Inflammatory macrophage (primary cell): ENCODE measurements at regions not wholly inside any gene's neighbourhood (a gene's known extent, or its start where the extent isn't known, plus 50 kb on each side); places are given as distances from the start of the nearest gene placed in this dataset.
A peak's percentile ranks its signal among the peaks of the same experiment; 100 is the strongest.

Experiments
- DNase-seq, 2 donors: peaks; one replicate each; pipeline ENCODE4 v3.0.0-alpha.2; 2020 to 2022

DNA sequence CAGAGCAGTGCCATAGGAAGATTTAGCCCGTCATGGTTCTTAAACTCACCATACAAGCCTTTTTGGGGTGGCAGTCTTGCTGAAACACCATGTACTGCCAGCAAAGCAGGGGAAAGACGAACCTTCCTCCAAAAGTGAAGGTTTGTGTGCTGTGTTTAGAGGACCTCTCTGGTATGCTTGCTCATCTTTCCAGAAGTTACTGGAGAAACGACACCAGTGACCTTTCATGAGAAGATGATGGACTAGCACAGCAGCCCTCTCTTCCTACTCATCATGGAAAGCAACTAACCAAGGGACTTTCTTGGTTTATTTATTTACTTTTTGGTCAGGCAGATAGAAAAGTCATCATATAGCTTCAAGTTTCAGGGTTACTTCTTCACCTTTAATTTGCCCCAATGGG lies 247.4 kb downstream of the PTEN start:
- no peak for DNase-seq

GRCh38 chr10:88111294-88111693 lies 247.9 kb downstream of the PTEN start:
- no peak for DNase-seq

DNA sequence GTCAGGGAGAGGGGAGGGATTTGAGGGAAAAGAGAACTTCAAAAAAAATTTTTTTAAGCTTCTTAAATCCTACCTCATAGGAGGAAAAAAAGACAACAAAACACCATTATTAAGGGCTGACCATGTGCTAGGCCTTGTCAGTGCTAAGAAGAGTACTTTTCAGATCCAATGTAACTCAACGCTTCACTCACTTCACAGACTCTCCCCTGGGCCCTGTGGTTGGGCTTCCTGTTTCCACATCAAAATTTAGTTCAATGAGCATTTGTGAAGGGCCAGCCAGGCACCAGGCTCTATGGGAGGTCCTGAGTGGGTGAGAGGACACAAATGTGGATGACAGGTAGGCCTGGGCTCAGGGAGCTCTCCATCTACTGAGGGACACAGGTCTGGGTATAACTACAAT lies 249.8 kb downstream of the PTEN start:
- no peak for DNase-seq

GRCh38 chr10:88113657-88114272 lies 250.3 kb downstream of the PTEN start:
- DNase-seq: no peak

- DNase-seq: peak; percentile 67 to 79
These were observed 250.9 kb downstream of the PTEN start for GRCh38 chr10:88114368-88114767.

GRCh38 chr10:88115407-88115806 lies 252.0 kb downstream of the PTEN start:
- DNase-seq: no peak

GRCh38 chr10:88115968-88116367 lies 252.5 kb downstream of the PTEN start:
- no peak for DNase-seq

GRCh38 chr10:88116481-88116880 lies 253.1 kb downstream of the PTEN start:
- DNase-seq: peak; percentile 29 to 39

GRCh38 chr10:88116971-88117626 lies 253.7 kb downstream of the PTEN start:
- no peak for DNase-seq

DNA sequence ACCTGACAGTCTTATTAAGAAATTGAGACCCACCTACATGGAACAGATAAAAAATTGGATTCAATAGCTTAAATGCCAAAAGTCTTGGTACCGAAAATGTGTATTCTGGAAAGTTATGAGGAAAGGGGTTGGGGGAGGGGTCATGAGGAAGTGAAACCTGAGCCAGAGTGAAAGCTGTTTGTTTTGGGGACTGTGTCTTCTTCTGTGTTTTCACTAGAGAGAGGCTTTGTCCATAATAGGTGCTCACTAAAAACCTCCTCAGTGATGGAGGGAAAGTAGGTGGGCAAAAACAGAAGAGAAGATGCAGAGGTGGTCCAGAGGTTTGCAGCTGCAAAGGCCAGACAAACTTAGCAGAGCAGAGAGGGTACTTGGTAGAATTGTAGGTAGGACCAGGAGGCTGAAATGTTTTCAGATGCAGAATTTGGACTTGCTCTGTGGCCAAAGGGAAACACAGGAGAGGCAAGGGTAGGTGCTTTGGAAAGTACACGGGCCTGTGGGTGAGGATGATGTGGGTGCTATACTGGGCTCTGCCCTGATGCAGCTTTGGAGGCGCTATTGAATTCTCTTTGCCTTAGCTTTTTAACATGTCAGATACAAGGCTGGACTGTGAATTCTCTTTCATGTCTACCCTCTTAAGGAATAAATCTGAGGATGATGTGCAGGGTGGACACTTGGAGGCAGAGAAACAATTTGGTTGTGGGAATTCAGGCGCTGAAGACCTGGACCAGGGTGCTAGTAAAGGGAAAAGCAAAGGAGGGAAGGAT lies 254.6 kb downstream of the PTEN start:
- peak; percentile 40 to 49 for DNase-seq

DNA sequence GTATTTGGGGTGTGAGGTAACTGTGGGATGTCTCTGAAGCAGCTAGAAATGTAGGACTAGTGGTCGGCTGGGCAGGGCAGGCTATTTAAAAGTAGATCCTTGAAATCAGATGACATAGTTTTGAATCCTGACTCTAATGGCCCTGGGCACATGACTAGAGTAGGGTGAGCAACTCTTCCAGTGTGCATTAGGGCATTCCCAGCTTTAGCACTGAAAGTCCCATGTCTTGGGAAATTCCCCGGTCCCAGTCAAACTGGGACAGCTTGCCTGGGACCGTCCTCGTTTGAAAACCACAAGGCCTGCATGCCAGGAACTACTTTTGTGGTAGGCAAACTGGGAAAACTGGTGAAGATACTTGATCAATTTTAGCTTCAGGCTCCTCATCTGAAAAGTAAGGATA lies 255.3 kb downstream of the PTEN start:
- DNase-seq: no peak

- no peak for DNase-seq
These were observed 255.7 kb downstream of the PTEN start for GRCh38 chr10:88119160-88119559.

GRCh38 chr10:88120075-88120474 lies 256.6 kb downstream of the PTEN start:
- no peak for DNase-seq

- DNase-seq: peak; percentile 19 to 68
These were observed 257.3 kb downstream of the PTEN start for GRCh38 chr10:88120599-88121333.

DNA sequence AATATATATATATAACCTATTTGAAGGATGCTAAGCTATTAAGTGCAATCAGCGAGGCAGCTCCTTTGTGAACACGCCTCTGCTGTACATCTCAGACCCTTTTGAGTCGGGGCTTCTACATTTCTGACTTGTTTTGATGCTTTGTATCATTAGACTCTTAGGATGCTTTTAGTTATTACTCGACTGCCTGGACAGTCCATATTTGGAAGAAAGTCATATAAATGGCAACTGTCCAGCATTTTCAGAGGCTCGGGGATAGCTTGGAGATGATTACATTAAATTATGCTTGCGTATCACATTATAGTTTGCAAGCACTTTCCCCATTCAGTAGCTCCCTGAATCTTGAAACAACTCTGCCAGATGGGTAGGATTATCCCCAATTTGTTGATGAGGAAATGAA lies 257.9 kb downstream of the PTEN start:
- no peak for DNase-seq

DNA sequence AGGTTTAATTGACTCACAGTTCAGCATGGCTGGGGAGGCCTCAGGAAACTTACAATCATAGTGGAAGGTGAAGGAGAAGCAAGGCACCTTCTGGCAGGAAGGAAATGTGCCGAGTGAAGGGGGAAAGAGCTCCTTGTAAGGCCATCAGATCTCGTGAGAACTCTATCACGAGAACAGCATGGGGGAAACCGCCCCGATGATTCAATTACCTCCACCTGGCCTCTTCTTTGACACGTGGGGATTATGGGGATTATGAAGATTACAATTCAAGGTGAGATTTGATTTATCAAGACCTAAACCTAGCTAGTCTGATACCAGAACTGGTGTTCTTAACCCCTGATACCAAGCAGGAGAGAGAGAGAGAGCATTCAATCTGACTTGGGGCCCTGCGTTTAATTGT lies 258.7 kb downstream of the PTEN start:
- DNase-seq: no peak

DNA sequence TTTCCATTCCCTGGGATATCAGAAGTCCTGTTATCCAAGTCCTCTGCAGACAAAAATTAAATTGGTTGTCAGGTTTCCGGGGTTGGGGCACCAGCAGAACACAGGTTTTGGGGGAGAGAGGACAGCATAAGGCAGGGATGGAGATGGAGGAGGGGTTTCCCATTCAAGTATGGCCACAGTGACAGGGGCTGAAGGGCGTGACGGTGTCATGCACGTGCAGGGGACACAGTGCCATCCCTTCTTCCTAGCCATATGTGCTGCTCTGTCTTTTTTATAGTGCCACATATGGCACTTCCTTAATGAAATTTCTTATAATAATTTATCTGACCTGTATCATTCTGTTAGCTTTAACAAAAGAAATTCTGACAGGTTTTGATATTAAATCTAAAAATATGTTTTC lies 259.2 kb downstream of the PTEN start:
- DNase-seq: no peak

DNA sequence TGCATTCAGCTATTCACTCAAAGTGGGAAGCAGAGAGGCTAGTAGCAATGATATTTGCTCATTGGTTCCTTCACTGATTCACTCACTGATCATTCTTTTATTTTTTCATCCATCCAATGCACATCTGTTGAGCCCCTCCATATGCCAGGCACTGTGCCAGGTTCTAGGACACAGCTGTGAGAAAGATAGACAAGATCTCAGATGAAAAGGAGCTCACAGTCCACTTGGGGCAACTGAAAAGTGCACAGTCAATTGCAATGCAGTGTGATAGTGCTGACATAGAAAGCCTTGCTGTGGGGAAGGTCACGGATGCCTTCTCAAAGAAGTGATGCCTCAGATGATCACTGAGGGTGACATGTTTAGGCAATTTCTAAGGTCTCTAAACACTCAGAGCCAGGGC lies 262.3 kb downstream of the PTEN start:
- no peak for DNase-seq

DNA sequence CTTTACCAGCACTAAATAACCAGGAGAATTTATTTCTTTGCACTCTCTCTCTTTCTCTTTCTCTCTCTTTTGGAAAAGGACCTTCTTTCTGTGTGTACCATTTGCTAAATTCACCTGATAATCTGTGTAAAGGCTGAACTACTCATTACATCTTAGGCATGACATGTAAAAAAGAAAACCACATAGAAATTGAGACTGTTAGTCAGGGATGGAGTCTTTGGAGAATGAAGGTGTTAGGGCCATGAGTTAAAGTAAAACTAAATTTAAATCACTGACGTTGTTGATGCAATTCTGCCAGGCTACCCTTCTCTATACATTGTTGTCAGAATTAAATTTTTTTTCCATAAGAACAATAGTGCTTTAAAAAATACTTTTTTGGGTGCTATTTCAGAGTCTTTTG lies 263.3 kb downstream of the PTEN start:
- DNase-seq: no peak

DNA sequence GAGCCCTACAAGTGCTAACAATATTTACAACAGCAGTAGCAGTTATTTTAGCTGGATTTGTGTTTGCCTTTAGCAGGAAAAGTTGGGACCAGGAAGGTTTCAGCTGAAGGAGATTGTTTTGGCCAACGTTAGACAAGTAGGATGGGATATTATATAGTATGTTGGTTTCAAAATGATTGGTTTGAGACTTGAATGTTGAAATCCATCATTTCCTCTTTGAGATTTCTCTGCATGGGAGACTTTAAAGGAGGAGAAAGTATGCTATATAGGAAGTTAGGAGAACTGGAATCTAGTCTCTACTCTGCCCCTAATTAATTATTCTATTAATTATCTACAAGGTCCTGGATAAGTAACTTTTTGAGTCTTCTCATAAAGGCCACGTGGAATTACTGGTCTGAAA lies 263.8 kb downstream of the PTEN start:
- DNase-seq: peak; percentile 26 to 70

GRCh38 chr10:88127766-88128165 lies 264.3 kb downstream of the PTEN start:
- DNase-seq: no peak

DNA sequence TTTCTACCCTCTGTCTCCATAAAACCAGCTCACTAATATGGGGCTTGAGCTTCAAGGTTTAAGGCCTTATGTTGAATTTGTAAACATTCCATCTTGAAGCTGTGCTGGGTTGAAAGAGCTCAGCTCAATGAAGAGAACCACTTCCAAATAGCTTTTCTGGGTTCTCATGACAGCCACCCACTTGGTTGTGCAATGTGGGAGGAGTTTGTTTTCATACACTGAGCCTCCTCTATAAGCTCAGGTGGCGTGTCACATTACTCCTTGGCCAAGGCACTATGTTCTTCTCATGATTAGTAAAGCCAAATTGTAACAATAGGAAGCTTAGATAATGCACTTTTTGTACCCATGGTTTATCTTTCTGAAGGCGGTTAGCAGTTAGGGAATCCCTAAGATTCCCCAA lies 265.6 kb downstream of the PTEN start:
- DNase-seq: peak; percentile 50 to 79

DNA sequence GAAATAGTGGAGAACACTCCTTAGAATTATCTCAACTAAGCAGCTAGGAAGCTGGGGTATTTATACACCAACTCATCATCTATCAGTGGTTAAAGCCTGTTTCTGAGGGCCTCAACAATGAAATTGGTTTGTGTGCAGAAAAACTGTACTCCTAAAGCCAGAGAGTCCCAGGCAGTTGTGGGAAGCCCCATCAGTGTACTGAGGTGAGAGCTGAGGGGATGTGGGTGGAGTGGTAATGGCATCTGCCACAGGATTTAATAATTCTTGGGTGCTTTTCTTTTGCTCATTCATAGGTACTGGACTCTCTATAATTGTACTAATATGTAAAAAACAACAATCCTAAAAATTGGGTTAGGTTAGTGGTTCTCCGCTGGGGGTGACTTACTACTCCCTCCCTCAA lies 267.5 kb downstream of the PTEN start:
- DNase-seq: no peak
